ENCODE measurements at regions not wholly inside any gene's neighbourhood (a gene's known extent, or its start where the extent isn't known, plus 50 kb on each side); places are given as distances from the start of the nearest gene placed in this dataset.
"Not testable (repeated sequence)": the region's sequence is repeated elsewhere in the genome, so short reads cannot be mapped to it uniquely, and the experiment has no call there.

DNA sequence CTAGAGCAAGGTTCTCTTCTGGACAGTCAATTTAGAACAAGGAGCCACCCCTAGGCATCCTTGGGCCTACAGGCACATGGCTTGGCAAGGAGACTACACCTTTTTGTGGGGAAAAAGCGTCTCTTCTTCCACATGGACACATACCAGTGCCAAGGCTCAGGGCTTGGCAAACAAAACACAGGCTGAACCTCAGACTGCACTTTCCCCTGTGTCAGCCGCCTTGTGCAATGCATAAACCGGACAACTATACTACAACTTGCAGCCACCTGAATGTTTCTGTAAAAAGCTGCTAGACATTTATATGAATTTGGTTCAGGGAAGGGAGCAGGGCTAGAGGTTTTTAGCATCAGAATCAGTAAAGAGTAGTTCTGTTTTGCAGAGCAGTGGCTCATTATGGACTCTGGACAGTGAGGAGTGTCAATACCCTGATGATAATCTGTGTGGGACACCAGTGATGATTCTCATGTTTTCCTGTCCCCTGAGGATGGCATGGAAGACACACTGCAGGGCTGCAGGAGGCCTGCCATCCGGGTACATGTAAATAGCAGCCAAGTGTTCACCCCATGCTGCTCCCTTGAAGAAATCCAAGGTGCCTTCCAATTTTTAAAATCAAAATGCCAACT is 118.9 kb downstream of the GATA3 start:
- no peak for DNase-seq (ENCODE audit: low read depth)

DNA sequence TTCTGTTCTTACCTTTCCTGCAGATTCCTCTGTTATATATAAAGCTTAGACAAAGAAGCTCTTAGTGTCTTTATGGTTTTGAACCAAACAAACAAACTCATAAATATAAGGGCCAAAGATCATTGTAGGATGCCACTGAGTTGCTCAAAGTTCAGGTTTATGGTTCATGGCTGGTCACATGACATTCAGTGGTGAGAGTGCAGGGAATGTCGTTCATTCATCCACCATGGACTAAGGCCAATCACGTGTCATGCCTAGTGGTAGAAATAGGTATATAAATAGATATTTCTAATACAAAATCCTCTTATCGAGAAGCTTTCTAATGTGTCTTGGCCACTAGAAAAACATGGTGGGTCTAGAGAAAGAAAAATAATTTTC is 119.4 kb downstream of the GATA3 start:
- DNase-seq (ENCODE audit: low read depth) = no peak

DNA sequence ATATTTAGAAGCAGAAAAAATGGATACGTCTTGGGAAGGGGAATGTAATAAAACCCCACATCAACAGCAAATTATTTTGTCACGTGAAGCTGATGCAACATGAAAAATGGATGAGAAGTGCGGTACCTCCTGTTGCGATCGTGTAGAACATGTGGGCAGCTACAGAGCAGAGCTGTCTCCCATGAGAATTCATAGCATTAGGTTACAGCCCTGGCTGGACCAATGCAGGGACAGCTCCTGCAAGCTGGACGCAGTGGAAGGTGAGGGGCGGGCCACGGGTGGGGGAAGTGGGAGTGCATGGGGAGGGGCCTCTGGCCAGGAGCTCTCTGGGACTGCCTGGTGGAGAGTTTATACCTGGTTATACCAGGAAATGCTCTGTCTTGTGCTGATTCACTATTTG is 120.3 kb downstream of the GATA3 start:
- DNase-seq (ENCODE audit: low read depth) = no peak

DNA sequence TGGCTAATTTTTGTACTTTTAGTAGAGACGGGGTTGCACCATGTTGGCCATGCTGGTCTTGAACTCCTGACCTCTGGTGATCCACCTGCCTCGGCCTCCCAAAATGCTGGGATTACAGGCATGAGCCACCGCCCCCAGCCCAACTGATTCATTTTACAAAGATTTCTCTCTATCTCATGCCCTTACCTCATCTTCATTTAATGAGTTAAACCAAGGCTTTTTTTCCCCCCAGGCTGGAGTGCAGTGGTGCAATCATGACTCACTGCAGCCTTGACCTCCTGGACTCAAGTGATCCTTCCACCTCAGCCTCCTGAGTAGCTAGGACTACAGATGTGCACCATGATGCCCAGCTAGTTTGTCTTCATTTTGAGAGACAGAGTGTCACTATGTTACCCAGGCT is 123.0 kb downstream of the GATA3 start:
- DNase-seq (ENCODE audit: low read depth) = not testable (repeated sequence)

DNA sequence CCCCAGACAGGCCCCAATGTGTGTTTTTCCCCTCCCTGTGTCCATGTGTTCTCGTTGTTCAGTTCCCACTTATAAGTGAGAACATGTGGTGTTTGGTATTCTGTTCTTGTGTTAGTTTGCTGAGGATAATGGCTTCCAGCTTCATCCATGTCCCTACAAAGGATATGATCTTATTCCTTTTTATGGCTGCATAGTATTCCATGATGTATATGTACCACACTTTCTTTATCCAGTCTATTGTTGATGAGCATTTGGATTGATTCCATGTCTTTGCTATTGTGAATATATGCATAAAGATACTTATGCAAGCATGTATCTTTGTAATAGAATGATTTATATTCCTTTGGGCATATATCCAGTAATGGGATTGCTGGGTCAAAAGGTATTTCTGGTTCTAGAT is 125.3 kb downstream of the GATA3 start:
- not testable (repeated sequence) for DNase-seq (ENCODE audit: low read depth)

GRCh38 chr10:8180360-8181109 is 126.0 kb downstream of the GATA3 start:
- DNase-seq (ENCODE audit: low read depth) = no peak

DNA sequence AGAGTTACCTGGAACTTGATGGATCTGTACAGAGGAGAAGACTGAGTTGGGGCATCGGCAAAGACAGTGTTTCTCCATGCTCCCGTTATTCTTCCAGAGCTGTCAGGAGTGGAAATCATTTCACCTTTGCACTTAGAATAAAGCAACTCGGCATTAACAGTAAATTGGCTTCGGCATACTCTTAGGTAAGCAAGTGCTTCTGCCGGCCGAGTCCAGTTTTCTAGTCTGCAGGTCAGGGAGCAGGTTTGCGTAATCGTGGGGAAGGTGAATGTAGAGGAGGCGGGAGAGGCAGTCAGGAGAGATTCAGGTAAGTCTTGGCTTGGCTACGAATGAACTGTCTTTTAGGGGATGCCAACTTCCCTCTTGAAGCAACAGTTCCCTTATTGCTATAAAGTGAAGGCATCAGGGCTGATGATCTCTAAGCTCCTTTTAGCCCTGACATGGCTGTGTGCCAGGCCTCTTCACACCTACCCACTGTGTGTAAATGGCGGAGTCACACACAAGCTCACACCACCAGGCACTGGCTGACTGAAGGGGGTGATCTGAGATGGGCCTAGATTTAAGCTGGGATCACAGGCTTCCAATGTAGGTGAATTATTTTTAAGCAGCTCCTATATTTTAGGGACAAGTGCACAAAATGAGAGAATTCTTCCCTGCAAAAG is 127.1 kb downstream of the GATA3 start:
- DNase-seq (ENCODE audit: low read depth) = no peak

DNA sequence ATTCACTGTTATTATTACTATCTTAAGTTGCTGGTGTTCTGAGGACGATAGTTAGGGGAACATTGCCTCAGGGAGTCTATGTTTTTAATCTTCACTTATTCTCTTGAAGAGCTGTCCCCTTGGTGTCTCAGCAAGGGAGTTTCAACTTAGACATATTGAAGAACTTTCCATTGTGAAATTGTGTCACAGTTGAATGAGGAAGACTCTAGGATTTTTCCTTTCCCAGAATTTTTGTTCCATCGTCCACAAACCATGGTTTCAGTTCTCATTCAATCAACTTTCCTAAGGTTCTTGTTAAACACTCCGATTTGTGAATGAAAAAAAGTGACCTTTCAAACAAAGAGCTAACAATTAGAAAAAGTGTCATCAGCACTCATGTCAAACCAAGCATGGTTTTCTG is 128.3 kb downstream of the GATA3 start:
- DNase-seq (ENCODE audit: low read depth) = no peak

DNA sequence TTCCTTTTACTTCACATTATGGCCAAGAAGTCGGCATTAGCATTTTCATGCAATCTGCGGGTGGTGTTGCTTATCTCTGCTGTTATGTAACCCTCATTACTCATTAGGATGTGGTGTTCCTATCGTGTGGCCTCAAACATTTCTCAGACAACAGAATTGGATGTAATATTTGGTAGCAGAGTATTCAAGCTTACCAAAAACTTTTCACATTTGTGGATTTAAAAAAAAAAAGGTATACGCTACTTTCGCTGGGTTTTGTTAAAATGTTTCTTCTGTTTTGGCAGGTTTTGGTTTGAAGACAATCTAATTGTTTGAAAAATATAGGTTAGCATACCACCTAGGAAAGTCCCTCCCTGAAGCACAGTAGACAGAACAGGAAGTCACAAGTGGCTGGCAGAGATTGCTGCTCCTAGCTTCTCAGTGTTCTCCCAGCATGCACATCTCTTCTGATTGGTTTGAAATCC is 128.8 kb downstream of the GATA3 start:
- DNase-seq (ENCODE audit: low read depth) = no peak

DNA sequence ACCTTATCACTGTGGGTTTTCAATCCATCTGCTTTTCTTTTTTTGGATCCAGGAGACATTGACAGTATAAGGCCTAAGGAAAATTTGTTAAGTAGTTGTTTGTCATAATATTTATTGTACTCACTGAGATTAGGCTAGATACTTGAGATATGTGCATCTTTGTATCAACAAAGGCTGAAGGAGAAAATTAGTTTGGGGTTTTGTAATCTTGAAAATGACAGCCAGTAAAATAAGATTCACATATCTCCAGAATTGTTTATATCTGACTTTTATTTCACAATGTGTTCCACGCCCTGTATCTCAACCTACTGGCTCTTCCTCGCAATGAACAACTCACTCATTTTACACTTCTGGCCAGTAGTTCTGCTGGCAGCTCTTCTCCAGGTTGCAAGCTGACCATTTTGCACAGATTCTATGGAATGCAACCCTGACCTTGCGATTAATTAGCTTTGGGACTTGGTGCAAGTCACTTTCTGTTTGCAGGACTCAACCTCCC is 132.7 kb downstream of the GATA3 start:
- DNase-seq (ENCODE audit: low read depth) = no peak

- no peak for DNase-seq (ENCODE audit: low read depth)
Observed at GRCh38 chr10:8189458-8189857, 135.0 kb downstream of the GATA3 start.

- no peak for DNase-seq (ENCODE audit: low read depth)
Observed at GRCh38 chr10:8192301-8192700, 137.8 kb downstream of the GATA3 start.

GRCh38 chr10:8193546-8193945 is 139.1 kb downstream of the GATA3 start:
- DNase-seq (ENCODE audit: low read depth) = no peak

DNA sequence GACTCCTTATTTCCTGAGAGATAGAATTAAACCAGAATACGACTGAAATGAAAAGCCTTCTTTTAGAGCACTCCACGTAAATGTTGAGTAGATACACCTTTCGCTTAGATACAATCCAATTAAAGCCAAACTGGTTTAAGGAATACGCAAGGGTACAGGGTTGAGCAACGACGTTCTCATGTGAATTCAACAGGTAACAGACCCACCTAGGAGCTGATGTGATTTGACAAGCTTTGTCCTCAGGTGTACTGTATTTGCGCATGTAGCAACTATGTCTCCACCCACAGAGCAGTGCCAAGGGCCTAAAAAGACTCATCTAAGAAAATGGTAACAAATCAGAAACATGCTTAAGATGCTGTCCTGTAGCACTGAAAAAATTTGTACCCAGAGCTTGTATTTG is 139.6 kb downstream of the GATA3 start:
- DNase-seq (ENCODE audit: low read depth) = no peak

DNA sequence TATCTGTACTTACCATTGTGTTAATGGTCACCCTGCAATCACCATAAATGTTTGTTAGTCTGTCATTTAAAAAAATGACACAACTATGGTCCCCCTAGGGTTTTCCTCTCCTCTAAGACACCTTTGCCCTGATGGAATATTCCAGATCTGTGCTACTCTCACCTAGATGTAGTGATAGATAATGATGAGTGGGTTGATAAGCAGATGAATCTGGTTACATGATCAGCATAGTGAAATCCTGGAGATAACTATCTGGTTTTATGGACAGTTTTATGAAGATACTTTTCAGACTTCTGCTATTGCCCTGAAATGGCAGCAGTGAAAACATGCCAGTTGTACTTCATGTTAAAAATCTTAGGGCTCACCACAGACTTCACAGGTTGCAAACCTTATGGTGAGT is 152.4 kb downstream of the GATA3 start:
- DNase-seq (ENCODE audit: low read depth) = no peak

DNA sequence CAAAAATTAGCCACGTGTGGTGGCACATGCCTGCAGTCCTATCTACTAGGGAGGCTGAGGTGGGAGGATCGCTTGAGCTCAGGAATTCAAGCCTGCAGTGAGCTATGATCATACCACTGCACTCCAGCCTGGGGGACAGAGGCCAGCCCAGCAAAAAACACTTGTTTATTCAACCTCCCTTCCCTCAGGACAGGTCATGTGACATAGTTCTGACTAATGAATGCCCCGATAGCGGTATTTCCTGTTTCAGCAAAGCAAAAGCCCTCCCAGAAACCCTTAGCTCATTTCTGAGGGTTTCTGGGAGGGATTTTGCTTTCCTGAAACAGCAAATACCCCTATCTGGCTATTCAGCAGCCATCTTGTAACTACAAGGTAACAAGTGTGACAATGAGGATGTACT is 157.1 kb downstream of the GATA3 start:
- no peak for DNase-seq (ENCODE audit: low read depth)

GRCh38 chr10:8213735-8214134 is 159.2 kb downstream of the GATA3 start:
- no peak for DNase-seq (ENCODE audit: low read depth)

DNA sequence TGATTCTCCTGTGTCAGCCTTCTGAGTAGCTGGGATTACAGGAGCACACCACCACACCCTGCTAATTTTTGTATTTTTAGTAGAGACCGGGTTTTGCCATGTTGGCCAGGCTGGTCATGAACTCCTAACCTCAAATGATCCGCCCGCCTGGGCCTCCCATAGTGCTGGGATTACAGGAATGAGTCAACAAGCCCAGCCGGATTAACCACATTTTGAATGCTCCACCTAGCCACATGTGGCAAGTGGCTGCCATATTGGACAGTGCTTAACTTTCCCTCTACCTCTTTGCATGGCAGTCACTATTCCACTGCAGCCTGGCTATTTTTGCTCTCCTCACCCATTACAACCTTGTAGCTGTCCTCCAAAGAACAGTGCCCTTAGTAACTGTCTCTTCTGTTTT is 160.1 kb downstream of the GATA3 start:
- DNase-seq (ENCODE audit: low read depth) = no peak

DNA sequence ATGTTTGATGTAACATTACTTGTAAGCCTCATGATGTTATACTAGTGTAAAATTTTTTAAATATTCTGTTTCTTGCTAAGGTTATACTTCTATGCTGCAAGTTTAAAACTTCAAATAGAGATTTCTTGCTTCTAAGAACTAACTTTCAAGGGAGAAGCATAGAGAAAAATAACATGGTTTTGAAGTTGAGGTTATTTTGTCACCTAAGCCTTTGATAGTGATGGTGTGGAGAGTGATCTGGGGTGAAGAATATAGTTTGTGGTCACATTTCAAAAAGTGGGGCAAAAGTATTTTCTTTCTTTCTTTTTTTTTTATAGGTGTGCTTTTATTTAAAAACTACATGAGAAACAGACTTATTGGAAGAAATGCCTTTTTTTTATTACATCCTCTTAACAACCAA is 162.4 kb downstream of the GATA3 start:
- DNase-seq (ENCODE audit: low read depth) = no peak

- no peak for DNase-seq (ENCODE audit: low read depth)
Observed at GRCh38 chr10:8221451-8221850, 167.0 kb downstream of the GATA3 start.

GRCh38 chr10:8224591-8224990 is 170.1 kb downstream of the GATA3 start:
- no peak for DNase-seq (ENCODE audit: low read depth)

- DNase-seq (ENCODE audit: low read depth) = no peak
Observed at GRCh38 chr10:8225187-8225586, 170.7 kb downstream of the GATA3 start.

- no peak for DNase-seq (ENCODE audit: low read depth)
Observed at GRCh38 chr10:8227246-8227645, 172.8 kb downstream of the GATA3 start.
